Neural progenitor cell (in vitro differentiated cells): ENCODE measurements at regions not wholly inside any gene's neighbourhood (a gene's known extent, or its start where the extent isn't known, plus 50 kb on each side); places are given as distances from the start of the nearest gene placed in this dataset.

Experiments
- DNase-seq: peaks from one replicate; pipeline ENCODE4 v3.0.0-alpha.2; 2016; ENCODE audit warnings: low spot score
- H2AFZ ChIP-seq: fragments of 200-600 bp; sonication (generic); replicated peaks from 2 replicates; pipeline ENCODE4 v1.6.1; 2016; ENCODE audit warnings: antibody characterized with exemption
- H3F3A ChIP-seq: fragments of 200-600 bp; sonication (generic); 2 replicates; pipeline ENCODE4 v1.6.1; 2016; ENCODE audit warnings: antibody characterized with exemption, low read depth
- H3K27ac ChIP-seq: fragments of 200-600 bp; sonication (generic); 2 replicates; pipeline ENCODE4 v1.5.1; 2016; ENCODE audit warnings: mild to moderate bottlenecking
- H3K27me3 ChIP-seq: fragments of 200-600 bp; sonication (generic); 2 replicates; pipeline ENCODE4 v1.6.1; 2016; ENCODE audit warnings: mild to moderate bottlenecking, moderate library complexity
- H3K36me3 ChIP-seq: fragments of 200-600 bp; sonication (generic); 2 replicates; pipeline ENCODE4 v1.5.1; 2016
- H3K4me1 ChIP-seq: fragments of 200-600 bp; sonication (generic); 2 replicates; pipeline ENCODE4 v1.6.1; 2016; ENCODE audit warnings: mixed run types
- H3K4me2 ChIP-seq: fragments of 200-600 bp; sonication (generic); 2 replicates; pipeline ENCODE4 v1.6.1; 2016
- H3K4me3 ChIP-seq: fragments of 200-600 bp; sonication (generic); 2 replicates; pipeline ENCODE4 v1.5.1; 2016
- H3K79me2 ChIP-seq: fragments of 200-600 bp; sonication (generic); 2 replicates; pipeline ENCODE4 v1.6.1; 2016; ENCODE audit warnings: low read depth
- H3K9ac ChIP-seq: fragments of 200-600 bp; sonication (generic); 2 replicates; pipeline ENCODE4 v1.6.1; 2016
- H3K9me3 ChIP-seq: fragments of 200-600 bp; sonication (generic); 2 replicates; pipeline ENCODE4 v1.5.1; 2016; ENCODE audit warnings: low read depth
- H4K20me1 ChIP-seq: fragments of 200-600 bp; sonication (generic); 2 replicates; pipeline ENCODE4 v1.6.1; 2016; ENCODE audit warnings: low read depth
- H3K27ac Mint-ChIP-seq: 3 replicates; pipeline ENCODE4 v1.8.0; 2021; ENCODE audit warnings: mixed read lengths
- H3K27me3 Mint-ChIP-seq: 2 replicates; pipeline ENCODE4 v1.8.0; 2022; ENCODE audit warnings: low read depth, mild to moderate bottlenecking, inconsistent platforms, moderate library complexity, mixed read lengths; ENCODE audit not compliant: insufficient read depth
- H3K36me3 Mint-ChIP-seq: 3 replicates; pipeline ENCODE4 v1.8.0; 2021; ENCODE audit warnings: mixed read lengths
- H3K4me1 Mint-ChIP-seq: 3 replicates; pipeline ENCODE4 v1.8.0; 2021; ENCODE audit warnings: mixed read lengths
- H3K4me3 Mint-ChIP-seq: 3 replicates; pipeline ENCODE4 v1.8.0; 2021; ENCODE audit warnings: mild to moderate bottlenecking, moderate library complexity, mixed read lengths
- H3K9me3 Mint-ChIP-seq: 3 replicates; pipeline ENCODE4 v1.8.0; 2020; ENCODE audit warnings: mixed read lengths
- EZH2 ChIP-seq: fragments of 200-600 bp; sonication (generic); IDR thresholded peaks from 2 replicates; pipeline ENCODE4 v1.6.1; 2017; ENCODE audit warnings: antibody characterized with exemption, mild to moderate bottlenecking, moderate library complexity
- EZH2phosphoT487 ChIP-seq: fragments of 200-600 bp; sonication (generic); IDR thresholded peaks from 2 replicates; pipeline ENCODE4 v1.6.1; 2017; ENCODE audit warnings: antibody characterized with exemption
- TF ChIP-seq, protein P1 (sequence below): fragments of 200-600 bp; sonication (generic); IDR thresholded peaks from 2 replicates; pipeline ENCODE4 v1.5.1; 2017; ENCODE audit warnings: antibody characterized with exemption, mild to moderate bottlenecking

DNA sequence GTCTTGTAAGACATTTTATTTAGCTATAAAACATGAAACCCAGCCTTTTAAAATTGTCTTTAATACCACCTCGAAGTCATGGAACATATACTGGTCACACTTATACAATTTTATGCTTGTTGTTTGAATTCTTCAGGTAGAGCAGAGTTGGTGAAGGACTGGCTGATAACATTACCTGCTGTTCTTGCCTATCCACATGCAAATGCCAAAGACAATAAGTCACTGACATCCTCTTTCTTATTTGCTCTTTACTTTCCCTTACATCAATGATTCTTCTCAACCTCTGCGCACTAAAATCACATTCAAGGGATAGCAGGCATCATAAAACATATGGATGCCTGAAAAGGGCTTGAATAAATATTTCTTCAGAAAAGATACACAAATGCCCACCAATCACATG lies 392.5 kb upstream of the ATP11B start:
- peaks cover 10% of the 10 kb centered on the region for H3K4me1 ChIP-seq
- no peaks in the 10 kb centered on the region for H3K36me3 ChIP-seq
- Mint-ChIP-seq H3K4me1 (peaks cover 11% of the 10 kb centered on the region), H3K27ac (no peak overlapping the region), H3K36me3 (no peaks in the 10 kb centered on the region), H3K9me3 (peaks cover 5% of the 10 kb centered on the region), H3K27me3 (no peaks in the 10 kb centered on the region), H3K4me3 (no peak overlapping the region)
- no peak for TF ChIP-seq EZH2phosphoT487
- TF ChIP-seq EZH2, result no peak
- TF ChIP-seq, protein P1, sequence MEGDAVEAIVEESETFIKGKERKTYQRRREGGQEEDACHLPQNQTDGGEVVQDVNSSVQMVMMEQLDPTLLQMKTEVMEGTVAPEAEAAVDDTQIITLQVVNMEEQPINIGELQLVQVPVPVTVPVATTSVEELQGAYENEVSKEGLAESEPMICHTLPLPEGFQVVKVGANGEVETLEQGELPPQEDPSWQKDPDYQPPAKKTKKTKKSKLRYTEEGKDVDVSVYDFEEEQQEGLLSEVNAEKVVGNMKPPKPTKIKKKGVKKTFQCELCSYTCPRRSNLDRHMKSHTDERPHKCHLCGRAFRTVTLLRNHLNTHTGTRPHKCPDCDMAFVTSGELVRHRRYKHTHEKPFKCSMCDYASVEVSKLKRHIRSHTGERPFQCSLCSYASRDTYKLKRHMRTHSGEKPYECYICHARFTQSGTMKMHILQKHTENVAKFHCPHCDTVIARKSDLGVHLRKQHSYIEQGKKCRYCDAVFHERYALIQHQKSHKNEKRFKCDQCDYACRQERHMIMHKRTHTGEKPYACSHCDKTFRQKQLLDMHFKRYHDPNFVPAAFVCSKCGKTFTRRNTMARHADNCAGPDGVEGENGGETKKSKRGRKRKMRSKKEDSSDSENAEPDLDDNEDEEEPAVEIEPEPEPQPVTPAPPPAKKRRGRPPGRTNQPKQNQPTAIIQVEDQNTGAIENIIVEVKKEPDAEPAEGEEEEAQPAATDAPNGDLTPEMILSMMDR, result no peak
- H3K9me3 ChIP-seq, result no peaks in the 10 kb centered on the region
- no peak for DNase-seq
- peaks cover 4% of the 10 kb centered on the region for H3F3A ChIP-seq
- H3K9ac ChIP-seq, result no peak overlapping the region
- H2AFZ ChIP-seq, result no peak overlapping the region
- no peak overlapping the region for H3K4me2 ChIP-seq
- no peak overlapping the region for H3K27ac ChIP-seq
- no peaks in the 10 kb centered on the region for H3K27me3 ChIP-seq
- no peaks in the 10 kb centered on the region for H4K20me1 ChIP-seq
- no peak overlapping the region for H3K4me3 ChIP-seq
- H3K79me2 ChIP-seq, result no peaks in the 10 kb centered on the region

DNA sequence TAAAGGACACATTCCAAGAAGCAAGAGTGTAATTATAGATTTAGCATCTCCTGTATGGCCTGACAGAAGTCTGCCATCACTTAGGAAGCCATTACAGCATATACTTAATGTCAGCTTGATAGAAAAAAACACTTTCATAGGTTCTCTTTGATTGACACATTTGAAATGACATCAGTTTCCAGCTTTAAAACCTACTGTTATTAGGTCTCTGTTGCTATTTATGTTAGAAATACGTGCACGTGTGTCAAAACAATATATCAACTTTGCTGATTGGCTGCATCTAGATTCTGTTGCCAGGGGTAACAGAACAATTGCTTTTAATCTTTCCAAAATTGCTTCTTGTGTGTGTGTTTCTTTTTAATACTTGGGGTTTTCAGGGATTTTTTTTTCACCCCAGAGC lies 389.3 kb upstream of the ATP11B start:
- H3K36me3 Mint-ChIP-seq, result no peaks in the 10 kb centered on the region
- H3K27me3 Mint-ChIP-seq, result no peaks in the 10 kb centered on the region
- Histone ChIP-seq H3K4me2 (no peak overlapping the region), H3K9ac (no peak overlapping the region), H3K9me3 (no peaks in the 10 kb centered on the region), H3K79me2 (no peaks in the 10 kb centered on the region), H3K27ac (no peak overlapping the region), H3K27me3 (no peaks in the 10 kb centered on the region), H4K20me1 (no peaks in the 10 kb centered on the region), H2AFZ (no peak overlapping the region), H3F3A (peaks cover 4% of the 10 kb centered on the region), H3K4me1 (peaks cover 14% of the 10 kb centered on the region), H3K36me3 (no peaks in the 10 kb centered on the region), H3K4me3 (no peak overlapping the region)
- H3K4me1 Mint-ChIP-seq, result peaks cover 6% of the 10 kb centered on the region
- H3K4me3 Mint-ChIP-seq, result no peak overlapping the region
- H3K27ac Mint-ChIP-seq, result no peak overlapping the region
- TF ChIP-seq EZH2 (no peak), EZH2phosphoT487 (no peak)
- TF ChIP-seq, protein P1, result no peak
- peaks cover 6% of the 10 kb centered on the region for H3K9me3 Mint-ChIP-seq
- no peak for DNase-seq

DNA sequence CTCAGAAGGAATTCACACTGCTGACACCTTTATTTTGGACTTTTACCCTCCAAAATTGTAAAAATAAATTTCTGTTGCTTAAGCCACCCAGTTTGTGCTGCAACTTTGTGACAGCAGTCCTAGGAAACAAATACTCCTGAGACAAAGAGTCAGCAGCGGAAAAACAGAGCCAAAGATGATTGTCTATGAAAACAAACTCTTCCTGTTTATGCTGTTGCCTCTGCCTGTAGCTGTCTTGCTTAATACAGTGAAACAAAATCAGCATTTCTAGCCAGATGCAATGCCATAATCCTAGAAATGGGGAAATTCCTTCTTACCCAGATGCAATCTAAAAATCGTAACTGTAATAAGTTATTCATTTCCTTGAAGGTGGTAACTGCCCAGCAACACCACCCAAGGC lies 387.5 kb upstream of the ATP11B start:
- H3K79me2 ChIP-seq, result no peaks in the 10 kb centered on the region
- H4K20me1 ChIP-seq, result no peaks in the 10 kb centered on the region
- H3K9ac ChIP-seq, result no peak overlapping the region
- Mint-ChIP-seq H3K36me3 (no peaks in the 10 kb centered on the region), H3K9me3 (peaks cover 12% of the 10 kb centered on the region), H3K27ac (no peak overlapping the region), H3K4me3 (no peak overlapping the region), H3K27me3 (no peaks in the 10 kb centered on the region), H3K4me1 (peaks cover 3% of the 10 kb centered on the region)
- H3K4me1 ChIP-seq, result peaks cover 13% of the 10 kb centered on the region
- H3K27me3 ChIP-seq, result no peaks in the 10 kb centered on the region
- no peak for DNase-seq
- H3F3A ChIP-seq, result peaks cover 3% of the 10 kb centered on the region
- H3K4me2 ChIP-seq, result no peak overlapping the region
- peak overlapping the region; percentile 83 for H2AFZ ChIP-seq
- H3K4me3 ChIP-seq, result no peak overlapping the region
- H3K9me3 ChIP-seq, result no peaks in the 10 kb centered on the region
- H3K36me3 ChIP-seq, result no peaks in the 10 kb centered on the region
- TF ChIP-seq EZH2, result no peak
- TF ChIP-seq, protein P1, result no peak
- no peak for TF ChIP-seq EZH2phosphoT487
- no peak overlapping the region for H3K27ac ChIP-seq

DNA sequence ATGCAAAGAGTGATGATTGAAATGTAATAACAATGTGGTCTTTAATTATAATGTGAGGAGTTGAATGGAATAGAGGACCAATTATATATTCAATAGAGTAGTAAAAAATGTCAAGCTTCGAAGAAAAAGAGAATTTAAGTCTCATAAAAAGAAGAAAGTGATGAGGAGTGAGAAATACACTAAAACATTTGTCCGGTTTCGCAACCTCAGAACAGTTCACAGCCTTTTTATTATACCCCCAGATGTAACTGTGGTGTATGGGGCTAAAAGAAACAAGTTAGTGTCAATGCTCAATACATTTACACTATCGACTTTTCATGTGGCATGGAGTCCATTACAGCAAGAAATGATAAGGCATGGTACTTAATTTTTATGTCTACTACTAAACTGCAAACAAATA lies 386.5 kb upstream of the ATP11B start:
- Mint-ChIP-seq H3K4me1 (no peaks in the 10 kb centered on the region), H3K27ac (no peak overlapping the region), H3K36me3 (no peaks in the 10 kb centered on the region), H3K4me3 (no peak overlapping the region), H3K9me3 (peaks cover 12% of the 10 kb centered on the region), H3K27me3 (no peaks in the 10 kb centered on the region)
- Histone ChIP-seq H3K4me1 (peaks cover 10% of the 10 kb centered on the region), H3K36me3 (no peaks in the 10 kb centered on the region), H3K79me2 (no peaks in the 10 kb centered on the region), H3K27me3 (no peaks in the 10 kb centered on the region), H3K4me3 (no peak overlapping the region), H3K9ac (no peak overlapping the region), H3K27ac (no peak overlapping the region), H3F3A (no peaks in the 10 kb centered on the region), H4K20me1 (no peaks in the 10 kb centered on the region), H2AFZ (no peak overlapping the region), H3K9me3 (no peaks in the 10 kb centered on the region), H3K4me2 (no peak overlapping the region)
- DNase-seq, result no peak
- TF ChIP-seq, protein P1, result no peak
- no peak for TF ChIP-seq EZH2phosphoT487
- TF ChIP-seq EZH2, result no peak
